ENCODE measurements at regions not wholly inside any gene's neighbourhood (a gene's known extent, or its start where the extent isn't known, plus 50 kb on each side); places are given as distances from the start of the nearest gene placed in this dataset.

DNA sequence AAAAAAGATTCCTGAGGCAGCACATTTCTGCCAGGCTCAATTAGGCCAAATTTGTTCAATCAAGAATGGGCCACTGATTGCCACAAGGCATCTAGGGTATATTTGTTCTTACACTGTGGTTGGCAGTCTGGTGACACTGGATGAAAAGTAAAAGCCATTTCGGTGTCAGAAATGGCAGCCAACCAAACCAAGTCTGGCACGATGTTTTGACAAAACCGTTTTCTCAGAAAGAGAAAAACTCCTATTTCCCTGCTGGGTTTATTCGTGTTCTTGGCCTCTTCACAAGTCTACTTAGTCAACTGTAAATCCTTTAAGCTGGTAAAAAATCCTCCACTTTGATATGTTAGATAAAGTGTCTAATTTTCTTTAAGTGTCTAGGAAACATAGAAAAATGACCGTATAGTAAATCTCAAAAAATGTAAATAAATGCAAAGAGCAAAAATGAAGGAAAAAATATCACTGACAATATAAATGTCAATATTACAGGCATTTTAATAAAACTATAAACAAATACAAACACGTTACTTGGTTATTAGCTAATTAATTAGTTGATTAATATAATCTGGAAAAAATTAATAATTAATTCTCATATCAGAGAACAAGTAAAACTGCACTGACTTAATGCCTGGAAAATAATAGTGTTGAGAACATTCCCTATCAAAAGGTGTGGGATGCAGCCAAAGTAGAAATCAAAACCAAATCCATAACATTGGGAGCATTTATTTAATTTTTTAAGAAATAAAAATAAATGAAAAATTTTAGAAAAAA lies 182.0 kb upstream of the ZNF804A start:
- no peaks in the 10 kb centered on the region for H3K4me1 ChIP-seq (ENCODE audit: control insufficient read depth, extremely low read depth, insufficient read depth, low read length)
- intact Hi-C loops (cut with micrococcal nuclease): no loop called here
- no TSS peak for BruUV-seq (replicated peaks)

More for the DNA sequence above, 182.0 kb upstream of the ZNF804A start:
- no peak overlapping the region for H3K9ac ChIP-seq (replicated peaks; ENCODE audit: extremely low read depth, insufficient read depth, low read length)
- TF ChIP-seq, protein P1, sequence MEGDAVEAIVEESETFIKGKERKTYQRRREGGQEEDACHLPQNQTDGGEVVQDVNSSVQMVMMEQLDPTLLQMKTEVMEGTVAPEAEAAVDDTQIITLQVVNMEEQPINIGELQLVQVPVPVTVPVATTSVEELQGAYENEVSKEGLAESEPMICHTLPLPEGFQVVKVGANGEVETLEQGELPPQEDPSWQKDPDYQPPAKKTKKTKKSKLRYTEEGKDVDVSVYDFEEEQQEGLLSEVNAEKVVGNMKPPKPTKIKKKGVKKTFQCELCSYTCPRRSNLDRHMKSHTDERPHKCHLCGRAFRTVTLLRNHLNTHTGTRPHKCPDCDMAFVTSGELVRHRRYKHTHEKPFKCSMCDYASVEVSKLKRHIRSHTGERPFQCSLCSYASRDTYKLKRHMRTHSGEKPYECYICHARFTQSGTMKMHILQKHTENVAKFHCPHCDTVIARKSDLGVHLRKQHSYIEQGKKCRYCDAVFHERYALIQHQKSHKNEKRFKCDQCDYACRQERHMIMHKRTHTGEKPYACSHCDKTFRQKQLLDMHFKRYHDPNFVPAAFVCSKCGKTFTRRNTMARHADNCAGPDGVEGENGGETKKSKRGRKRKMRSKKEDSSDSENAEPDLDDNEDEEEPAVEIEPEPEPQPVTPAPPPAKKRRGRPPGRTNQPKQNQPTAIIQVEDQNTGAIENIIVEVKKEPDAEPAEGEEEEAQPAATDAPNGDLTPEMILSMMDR (IDR thresholded peaks at IDR 0.05; ENCODE audit: extremely low read depth in 1 of 2, insufficient read depth in 1 of 2, low read depth in 1 of 2, low read length in 2 of 2): no peak
- TF ChIP-seq GATA2 (IDR thresholded peaks at IDR 0.05; ENCODE audit: insufficient read depth, insufficient read length, low read depth, low read length) (no peak), FOS (IDR thresholded peaks at IDR 0.05; ENCODE audit: borderline replicate concordance, insufficient read depth, low read length) (no peak), POLR2AphosphoS5 (IDR thresholded peaks at IDR 0.05; ENCODE audit: insufficient read depth, low read depth, low read length) (no peak), MYC (IDR thresholded peaks at IDR 0.05; ENCODE audit: low read depth, low read length) (no peak), POLR2A (IDR thresholded peaks at IDR 0.05; ENCODE audit: low read depth, low read length) (no peak), EZH2 (IDR thresholded peaks at IDR 0.05; ENCODE audit: borderline replicate concordance, low read depth, low read length, severe bottlenecking) (no peak), JUN (IDR thresholded peaks at IDR 0.05; ENCODE audit: borderline replicate concordance, insufficient read depth, insufficient read length, low read depth) (no peak)
- TF ChIP-seq, protein P2, sequence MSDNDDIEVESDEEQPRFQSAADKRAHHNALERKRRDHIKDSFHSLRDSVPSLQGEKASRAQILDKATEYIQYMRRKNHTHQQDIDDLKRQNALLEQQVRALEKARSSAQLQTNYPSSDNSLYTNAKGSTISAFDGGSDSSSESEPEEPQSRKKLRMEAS (IDR thresholded peaks at IDR 0.05; ENCODE audit: insufficient read depth, insufficient read length): no peak
- H3K9me1 ChIP-seq (replicated peaks; ENCODE audit: control insufficient read depth, extremely low read depth, insufficient read depth, low read length): no peaks in the 10 kb centered on the region
- CTCF ChIA-PET: no interaction called here
- no peak for DNase-seq (ENCODE audit: low read depth, low spot score)
- H3K27ac ChIP-seq (ENCODE audit: insufficient read depth, low read depth, low read length): no peak overlapping the region
- H3K4me3 ChIP-seq (replicated peaks in 1 of 3; ENCODE audit: insufficient read depth in 1 of 3, low read depth in 1 of 3, low read length in 3 of 3): no peak overlapping the region
- no peaks in the 10 kb centered on the region for H4K20me1 ChIP-seq (replicated peaks; ENCODE audit: control insufficient read depth, extremely low read depth, insufficient read depth, low read length)
- no peaks in the 10 kb centered on the region for H3K79me2 ChIP-seq (ENCODE audit: control insufficient read depth, insufficient read depth, low read length)
- no peaks in the 10 kb centered on the region for H3K36me3 ChIP-seq (ENCODE audit: control insufficient read depth in 2 of 2, extremely low read depth in 1 of 2, insufficient read depth in 2 of 2, low read length in 2 of 2)
- no peak for FAIRE-seq
- dilution Hi-C loops (cut with MboI; ENCODE audit: extremely low pct_ligation_motif_present, low sequenced_read_pairs): no loop called here
- POLR2A ChIA-PET: no interaction called here
- no peaks in the 10 kb centered on the region for H3K9me3 ChIP-seq (replicated peaks; ENCODE audit: control insufficient read depth, insufficient read depth, low read length)
- H3K27me3 ChIP-seq (ENCODE audit: control insufficient read depth in 2 of 2, insufficient read depth in 2 of 2, low read length in 2 of 2): no peaks in the 10 kb centered on the region
- no peak overlapping the region for H2AFZ ChIP-seq (ENCODE audit: low read depth, low read length)
- no peak overlapping the region for H3K4me2 ChIP-seq (ENCODE audit: insufficient read depth, low read length)

Data from endothelial cell of umbilical vein (primary cell).